H9 (cell line): ENCODE measurements at regions not wholly inside any gene's neighbourhood (a gene's known extent, or its start where the extent isn't known, plus 50 kb on each side); places are given as distances from the start of the nearest gene placed in this dataset.

Source experiments
- DNase-seq: peaks from one replicate; pipeline ENCODE4 v3.0.0-alpha.2; 2017
- H2AFZ ChIP-seq: one replicate; pipeline ENCODE4 v1.6.1; 2013; ENCODE audit warnings: mild to moderate bottlenecking, low read length, control low read depth, moderate library complexity
- H2AK5ac ChIP-seq: 2 replicates; pipeline ENCODE4 v1.6.1; 2013; ENCODE audit warnings: low read length, control low read depth, mixed read lengths; ENCODE audit not compliant: insufficient read length
- H2BK120ac ChIP-seq: one replicate; pipeline ENCODE4 v1.6.1; 2013; ENCODE audit warnings: low read depth, mild to moderate bottlenecking, low read length, control low read depth, inconsistent platforms; ENCODE audit not compliant: poor library complexity, severe bottlenecking
- H2BK12ac ChIP-seq: 2 replicates; pipeline ENCODE4 v1.6.1; 2013; ENCODE audit warnings: low read length, control low read depth, mixed read lengths, low read depth; ENCODE audit not compliant: insufficient read length
- H2BK15ac ChIP-seq: 2 replicates; pipeline ENCODE4 v1.6.1; 2013; ENCODE audit warnings: low read depth, low read length, control low read depth
- H2BK20ac ChIP-seq: one replicate; pipeline ENCODE4 v1.6.1; 2013; ENCODE audit warnings: low read depth, mild to moderate bottlenecking, low read length, control low read depth, inconsistent platforms; ENCODE audit not compliant: poor library complexity, severe bottlenecking
- H2BK5ac ChIP-seq: 2 replicates; pipeline ENCODE4 v1.6.1; 2013; ENCODE audit warnings: low read length, control low read depth, mixed read lengths; ENCODE audit not compliant: insufficient read length
- H3K14ac ChIP-seq: 2 replicates; pipeline ENCODE4 v1.6.1; 2013; ENCODE audit warnings: low read length, control low read depth; ENCODE audit not compliant: insufficient read depth
- H3K18ac ChIP-seq: 2 replicates; pipeline ENCODE4 v1.6.1; 2013; ENCODE audit warnings: low read depth, mild to moderate bottlenecking, mixed read lengths, low read length, control low read depth; ENCODE audit not compliant: insufficient read length
- H3K23ac ChIP-seq: 2 replicates; pipeline ENCODE4 v1.6.1; 2013; ENCODE audit warnings: low read length, control low read depth, mixed read lengths, low read depth; ENCODE audit not compliant: insufficient read length
- H3K23me2 ChIP-seq: 2 replicates; pipeline ENCODE4 v1.6.1; 2013; ENCODE audit warnings: low read depth, mild to moderate bottlenecking, mixed read lengths, low read length, control low read depth; ENCODE audit not compliant: insufficient read length, poor library complexity, severe bottlenecking
- H3K27ac ChIP-seq: 2 replicates; pipeline ENCODE4 v1.5.1; 2013; ENCODE audit warnings: low read length, control low read depth, mixed read lengths, low read depth; ENCODE audit not compliant: insufficient read length
- H3K27me3 ChIP-seq: 2 replicates; pipeline ENCODE4 v1.6.1; 2013; ENCODE audit warnings: low read length, control low read depth, inconsistent platforms; ENCODE audit not compliant: insufficient read depth
- H3K4ac ChIP-seq: 2 replicates; pipeline ENCODE4 v1.6.1; 2013; ENCODE audit warnings: low read depth, mild to moderate bottlenecking, control low read depth, inconsistent platforms, low read length, moderate library complexity
- H3K4me1 ChIP-seq: 2 replicates; pipeline ENCODE4 v1.6.1; 2013; ENCODE audit warnings: low read length, control low read depth, inconsistent platforms; ENCODE audit not compliant: insufficient read depth
- H3K4me2 ChIP-seq: 2 replicates; pipeline ENCODE4 v1.6.1; 2013; ENCODE audit warnings: low read length, control low read depth, mixed read lengths; ENCODE audit not compliant: insufficient read length, insufficient read depth
- H3K56ac ChIP-seq: 2 replicates; pipeline ENCODE4 v1.6.1; 2013; ENCODE audit warnings: low read depth, mild to moderate bottlenecking, mixed read lengths, low read length, control low read depth; ENCODE audit not compliant: insufficient read length
- H3K79me1 ChIP-seq: 2 replicates; pipeline ENCODE4 v1.6.1; 2013; ENCODE audit warnings: low read depth, mild to moderate bottlenecking, moderate library complexity, low read length, control low read depth, inconsistent platforms; ENCODE audit not compliant: insufficient read depth, poor library complexity, severe bottlenecking
- H3K79me2 ChIP-seq: 2 replicates; pipeline ENCODE4 v1.6.1; 2013; ENCODE audit warnings: low read length, control low read depth, inconsistent platforms; ENCODE audit not compliant: insufficient read depth
- H3K9ac ChIP-seq: 2 replicates; pipeline ENCODE4 v1.6.1; 2013; ENCODE audit warnings: low read length, control low read depth, mixed read lengths; ENCODE audit not compliant: insufficient read length; ENCODE audit errors: extremely low read depth
- H3K9me3 ChIP-seq: one replicate; pipeline ENCODE4 v1.6.1; 2013; ENCODE audit warnings: low read depth, low read length, inconsistent platforms; ENCODE audit not compliant: control insufficient read depth
- H3T11ph ChIP-seq: one replicate; pipeline ENCODE4 v1.6.1; 2013; ENCODE audit warnings: mild to moderate bottlenecking, low read length, control low read depth, inconsistent platforms
- H4K20me1 ChIP-seq: one replicate; pipeline ENCODE4 v1.6.1; 2013; ENCODE audit not compliant: control insufficient read depth, insufficient read length, insufficient read depth
- H4K5ac ChIP-seq: 2 replicates; pipeline ENCODE4 v1.6.1; 2013; ENCODE audit warnings: low read depth, mild to moderate bottlenecking, mixed read lengths, low read length, control low read depth; ENCODE audit not compliant: insufficient read length
- H4K8ac ChIP-seq: replicated peaks from 2 replicates; pipeline ENCODE4 v1.6.1; 2013; ENCODE audit warnings: low read length, control low read depth, mixed read lengths, low read depth; ENCODE audit not compliant: insufficient read length
- H4K91ac ChIP-seq: 2 replicates; pipeline ENCODE4 v1.6.1; 2013; ENCODE audit warnings: low read depth, mild to moderate bottlenecking, moderate library complexity, mixed read lengths, low read length, control low read depth; ENCODE audit not compliant: insufficient read length
- H3K27ac Mint-ChIP-seq, 3 experiments: 2 replicates in 2 of 3; 3 replicates in 1 of 3; pipeline ENCODE4 v1.8.0; 2020 to 2021; ENCODE audit warnings: mixed read lengths in 3 of 3, mild to moderate bottlenecking in 1 of 3, moderate library complexity in 1 of 3
- H3K27me3 Mint-ChIP-seq: 2 replicates; pipeline ENCODE4 v1.8.0; 2021; ENCODE audit warnings: low read depth, mild to moderate bottlenecking, moderate library complexity, mixed read lengths
- H3K36me3 Mint-ChIP-seq, 3 experiments: 2 replicates in 2 of 3; 3 replicates in 1 of 3; pipeline ENCODE4 v1.8.0; 2020 to 2021; ENCODE audit warnings: low read depth in 3 of 3, mixed read lengths in 3 of 3; ENCODE audit not compliant: insufficient read depth in 1 of 3
- H3K4me1 Mint-ChIP-seq, 2 experiments: 2 replicates each; pipeline ENCODE4 v1.8.0; 2020; ENCODE audit warnings: mixed read lengths in 2 of 2
- H3K4me3 Mint-ChIP-seq, 2 experiments: 2 replicates in 1 of 2; 3 replicates in 1 of 2; pipeline ENCODE4 v1.8.0; 2020 to 2021; ENCODE audit warnings: mild to moderate bottlenecking in 2 of 2, mixed read lengths in 2 of 2, moderate library complexity in 1 of 2
- H3K9me3 Mint-ChIP-seq, 2 experiments: 2 replicates in 1 of 2; 3 replicates in 1 of 2; pipeline ENCODE4 v1.8.0; 2020; ENCODE audit warnings: mild to moderate bottlenecking in 2 of 2, mixed read lengths in 2 of 2, moderate library complexity in 1 of 2
- WGBS: extraction: QIAGEN DNeasy Blood & Tissue Kit; methylation state at CpG from one replicate; pipeline ENCODE4 v1.1.7; 2013; ENCODE audit warnings: missing lambda C conversion rate, low lambda C conversion rate, mixed read lengths; ENCODE audit not compliant: insufficient read length; ENCODE audit errors: extremely low coverage; 5-methylcytosine and 5-hydroxymethylcytosine counted together
- TF ChIP-seq, protein P1 (sequence below): fragments of 200-600 bp; sonication (generic); conservative IDR thresholded peaks from 3 replicates; pipeline ENCODE4 v1.8.0; 2021; ENCODE audit warnings: antibody characterized with exemption, mild to moderate bottlenecking

DNA sequence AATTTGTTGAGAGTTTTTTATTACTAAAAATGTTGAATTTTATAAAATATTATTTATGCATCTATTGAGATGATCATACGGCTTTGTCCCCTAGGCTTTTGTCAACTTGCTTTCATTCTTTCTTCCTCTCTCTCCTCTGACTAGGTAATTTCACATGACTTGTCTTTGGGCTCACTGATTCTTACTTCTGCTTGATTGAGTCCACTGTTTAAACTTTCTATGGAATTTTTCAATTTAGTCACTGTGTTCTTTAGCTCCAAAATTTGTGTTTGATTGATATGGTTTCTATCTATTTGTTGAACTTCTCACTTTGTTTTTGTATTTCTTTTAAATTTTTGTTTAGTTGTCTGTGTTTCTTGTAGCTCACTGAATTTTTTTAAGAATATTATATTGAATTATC is 65.9 kb upstream of the PTPRZ1 start:
- H3K14ac ChIP-seq = no peak overlapping the region
- no peak overlapping the region for H2BK20ac ChIP-seq
- H3K9me3 ChIP-seq = no peaks in the 10 kb centered on the region
- TF ChIP-seq, protein P1, sequence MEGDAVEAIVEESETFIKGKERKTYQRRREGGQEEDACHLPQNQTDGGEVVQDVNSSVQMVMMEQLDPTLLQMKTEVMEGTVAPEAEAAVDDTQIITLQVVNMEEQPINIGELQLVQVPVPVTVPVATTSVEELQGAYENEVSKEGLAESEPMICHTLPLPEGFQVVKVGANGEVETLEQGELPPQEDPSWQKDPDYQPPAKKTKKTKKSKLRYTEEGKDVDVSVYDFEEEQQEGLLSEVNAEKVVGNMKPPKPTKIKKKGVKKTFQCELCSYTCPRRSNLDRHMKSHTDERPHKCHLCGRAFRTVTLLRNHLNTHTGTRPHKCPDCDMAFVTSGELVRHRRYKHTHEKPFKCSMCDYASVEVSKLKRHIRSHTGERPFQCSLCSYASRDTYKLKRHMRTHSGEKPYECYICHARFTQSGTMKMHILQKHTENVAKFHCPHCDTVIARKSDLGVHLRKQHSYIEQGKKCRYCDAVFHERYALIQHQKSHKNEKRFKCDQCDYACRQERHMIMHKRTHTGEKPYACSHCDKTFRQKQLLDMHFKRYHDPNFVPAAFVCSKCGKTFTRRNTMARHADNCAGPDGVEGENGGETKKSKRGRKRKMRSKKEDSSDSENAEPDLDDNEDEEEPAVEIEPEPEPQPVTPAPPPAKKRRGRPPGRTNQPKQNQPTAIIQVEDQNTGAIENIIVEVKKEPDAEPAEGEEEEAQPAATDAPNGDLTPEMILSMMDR = no peak
- DNase-seq = no peak
- peaks cover 0 to 11% (median 8%) of the 10 kb centered on the region in 3 experiments; a peak in 5 of 7 replicates for H3K36me3 Mint-ChIP-seq
- no peak overlapping the region for H3K27ac ChIP-seq
- no peak overlapping the region for H3T11ph ChIP-seq
- H2BK5ac ChIP-seq = no peak overlapping the region
- H2BK15ac ChIP-seq = no peak overlapping the region
- H3K18ac ChIP-seq = no peak overlapping the region
- no peaks in the 10 kb centered on the region for H3K27me3 ChIP-seq
- H3K27ac Mint-ChIP-seq = no peak overlapping the region
- no peak overlapping the region for H3K4me2 ChIP-seq
- H2AK5ac ChIP-seq = no peak overlapping the region
- H4K91ac ChIP-seq = no peak overlapping the region
- H3K79me2 ChIP-seq = no peaks in the 10 kb centered on the region
- no peaks in the 10 kb centered on the region for H3K27me3 Mint-ChIP-seq
- H4K8ac ChIP-seq = no peak overlapping the region
- H2BK120ac ChIP-seq = no peak overlapping the region
- H2AFZ ChIP-seq = no peak overlapping the region
- no peak overlapping the region for H3K4ac ChIP-seq
- peaks cover 18 to 19% of the 10 kb centered on the region in 2 experiments for H3K4me1 Mint-ChIP-seq
- H3K56ac ChIP-seq = no peak overlapping the region
- no CpG with 5 or more reads among the region's 1 CpG for WGBS
- H3K9ac ChIP-seq = no peak overlapping the region
- H3K23ac ChIP-seq = no peak overlapping the region
- H3K79me1 ChIP-seq = no peaks in the 10 kb centered on the region
- H4K20me1 ChIP-seq = no peaks in the 10 kb centered on the region
- no peak overlapping the region for H3K4me3 Mint-ChIP-seq
- no peak overlapping the region for H4K5ac ChIP-seq
- H3K9me3 Mint-ChIP-seq = peaks cover 7% of the 10 kb centered on the region in 2 experiments
- H3K23me2 ChIP-seq = no peaks in the 10 kb centered on the region
- no peak overlapping the region for H2BK12ac ChIP-seq
- no peaks in the 10 kb centered on the region; the same call in 1 of the 2 replicates for H3K4me1 ChIP-seq
